GM04503 (cell line): ENCODE measurements at regions not wholly inside any gene's neighbourhood (a gene's known extent, or its start where the extent isn't known, plus 50 kb on each side); places are given as distances from the start of the nearest gene placed in this dataset.
"Not testable (repeated sequence)": the region's sequence is repeated elsewhere in the genome, so short reads cannot be mapped to it uniquely, and the experiment has no call there.

Experiments
- DNase-seq: peaks from one replicate; pipeline ENCODE4 v3.0.0-alpha.2; 2012; ENCODE audit warnings: low read depth

DNA sequence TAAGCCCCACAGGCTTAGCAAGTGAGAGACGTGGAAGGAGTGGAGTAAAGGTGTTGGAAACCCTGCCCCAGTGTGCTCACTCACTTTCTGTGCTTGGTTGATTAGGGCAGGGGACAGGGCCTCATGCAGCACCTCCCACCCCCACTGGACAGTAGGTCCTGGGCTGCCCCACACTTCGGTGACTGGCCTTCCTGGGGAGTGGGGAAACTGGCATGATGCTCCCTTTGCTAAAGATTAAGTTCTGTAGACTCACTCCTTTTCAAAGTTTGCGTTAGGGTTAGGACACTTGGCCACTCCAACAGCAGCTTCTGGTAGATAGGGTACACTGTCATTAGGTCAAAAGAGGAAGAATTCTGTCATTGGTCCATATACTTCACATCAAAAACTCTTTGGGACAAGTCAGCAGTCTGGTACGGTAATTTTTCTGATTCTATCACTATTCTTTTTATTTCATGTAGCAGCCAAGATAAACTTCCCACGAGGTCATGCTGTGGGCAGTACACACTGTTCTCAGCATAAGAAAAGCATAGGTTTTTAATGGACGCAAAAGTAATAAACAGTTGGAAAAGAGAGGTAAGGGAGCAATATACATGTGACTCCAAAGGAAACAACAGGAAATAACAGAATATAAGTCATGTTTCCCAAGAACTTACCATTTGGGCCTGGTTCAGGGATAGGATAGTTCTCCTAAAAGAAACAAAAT is 106.6 kb upstream of the TERB2 start:
- not testable (repeated sequence) for DNase-seq

DNA sequence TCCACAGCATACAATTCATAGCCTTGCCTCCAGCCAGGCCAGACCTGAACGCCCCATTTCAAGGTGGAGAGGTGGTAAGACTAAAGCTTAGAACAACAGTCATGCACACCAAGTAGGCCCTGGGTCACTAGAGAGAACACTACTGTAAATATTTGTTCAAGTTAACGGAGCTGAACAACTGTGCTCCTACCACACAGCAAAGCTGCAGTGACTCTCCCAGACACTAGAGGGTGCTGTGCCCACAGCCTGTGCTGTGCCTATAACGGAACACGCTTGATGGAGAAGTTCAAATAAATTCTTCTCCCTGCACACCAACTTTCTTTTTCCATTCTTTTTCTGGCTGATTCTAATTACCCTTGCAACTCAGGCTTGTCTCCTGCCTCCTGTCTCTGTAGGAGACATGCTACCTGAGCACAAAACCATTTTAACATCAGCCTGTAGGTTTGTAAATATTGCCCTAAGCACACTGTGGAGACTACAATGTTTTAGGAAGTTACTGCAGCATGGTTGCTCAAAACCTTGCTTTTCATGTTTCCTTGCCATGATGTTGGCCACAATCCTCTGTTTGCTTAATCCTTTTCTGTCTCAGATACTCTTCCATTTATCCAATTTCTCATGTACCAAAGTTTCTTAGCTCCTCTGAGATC is 103.1 kb upstream of the TERB2 start:
- not testable (repeated sequence) for DNase-seq

DNA sequence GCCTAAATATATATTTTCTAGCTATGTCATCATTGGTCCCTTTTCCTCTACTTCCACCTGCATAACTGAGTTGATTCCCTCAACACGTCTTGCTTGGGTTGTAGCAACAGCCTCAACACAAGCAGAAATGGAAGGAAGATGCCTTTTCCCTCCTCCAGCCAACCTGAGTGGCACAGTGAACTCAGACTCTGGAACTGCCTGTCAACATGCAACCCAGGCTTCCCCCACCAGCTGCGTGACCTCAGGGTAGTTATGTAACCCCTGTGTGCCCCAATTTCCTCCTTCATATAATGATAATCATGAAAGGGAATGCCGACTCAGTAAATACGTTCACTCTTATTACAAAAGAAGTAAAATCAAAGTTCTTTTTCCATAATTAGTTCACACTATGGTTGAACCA is 101.8 kb upstream of the TERB2 start:
- DNase-seq = not testable (repeated sequence)

DNA sequence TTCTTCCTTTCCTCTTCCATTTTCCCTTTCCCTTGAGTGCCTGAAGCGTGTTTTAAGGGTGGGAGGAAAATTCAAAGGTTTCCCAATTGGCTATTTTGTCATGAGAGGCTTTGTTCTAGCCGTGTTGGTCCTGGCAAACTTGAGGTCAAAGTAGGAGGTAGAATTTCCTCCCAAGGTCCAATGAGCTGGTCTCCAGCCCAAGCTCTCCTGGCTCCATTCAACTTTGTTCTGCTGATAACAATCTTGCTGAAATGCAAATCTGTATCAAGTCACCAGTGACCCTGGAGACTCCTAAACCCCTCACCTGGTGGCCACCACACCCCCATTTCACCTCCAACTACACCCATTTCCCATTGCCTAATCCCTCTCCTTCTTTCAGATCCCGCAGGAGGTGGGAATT is 100.2 kb upstream of the TERB2 start:
- not testable (repeated sequence) for DNase-seq

DNA sequence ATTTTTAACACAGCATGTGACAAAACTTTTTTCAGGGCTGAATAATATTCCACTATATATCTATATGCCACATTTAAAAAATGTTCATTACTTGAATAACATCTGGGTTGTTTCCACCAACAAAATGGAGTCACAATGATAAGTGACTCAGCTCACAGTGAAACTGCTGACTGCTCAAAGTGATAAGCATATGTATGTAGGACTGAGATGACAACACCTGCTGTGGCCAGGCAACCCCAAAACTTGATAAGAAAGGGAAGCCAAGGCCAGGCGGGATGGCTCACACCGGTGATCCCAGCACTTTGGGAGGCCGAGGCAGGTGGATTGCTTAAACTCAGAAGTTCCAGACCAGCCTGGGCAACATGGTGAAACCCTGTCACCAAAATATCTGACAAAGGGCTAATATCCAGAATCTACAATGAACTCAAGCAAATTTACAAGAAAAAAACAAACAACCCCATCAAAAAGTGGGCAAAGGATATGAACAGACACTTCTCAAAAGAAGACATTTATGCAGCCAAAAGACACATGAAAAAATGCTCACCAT is 99.2 kb upstream of the TERB2 start:
- not testable (repeated sequence) for DNase-seq

DNA sequence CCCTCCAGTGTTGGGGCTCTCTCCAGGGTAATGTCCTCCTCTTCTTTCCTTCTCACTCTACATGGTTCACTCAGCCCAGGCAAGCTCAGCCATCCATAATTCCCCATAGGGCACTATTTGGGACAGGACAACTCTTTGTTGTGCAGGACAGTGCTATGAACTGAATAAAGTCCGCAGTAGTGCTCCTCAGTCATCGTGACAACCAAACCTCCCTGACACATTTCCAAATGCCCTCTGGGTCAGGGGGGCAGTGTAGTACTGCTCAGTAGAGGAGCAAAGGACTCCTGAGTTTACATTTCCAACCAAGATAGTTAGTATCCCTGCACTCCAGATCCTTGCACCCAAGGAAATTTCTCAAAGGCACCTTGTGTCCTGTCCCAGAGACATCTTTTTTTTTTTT is 97.4 kb upstream of the TERB2 start:
- not testable (repeated sequence) for DNase-seq

DNA sequence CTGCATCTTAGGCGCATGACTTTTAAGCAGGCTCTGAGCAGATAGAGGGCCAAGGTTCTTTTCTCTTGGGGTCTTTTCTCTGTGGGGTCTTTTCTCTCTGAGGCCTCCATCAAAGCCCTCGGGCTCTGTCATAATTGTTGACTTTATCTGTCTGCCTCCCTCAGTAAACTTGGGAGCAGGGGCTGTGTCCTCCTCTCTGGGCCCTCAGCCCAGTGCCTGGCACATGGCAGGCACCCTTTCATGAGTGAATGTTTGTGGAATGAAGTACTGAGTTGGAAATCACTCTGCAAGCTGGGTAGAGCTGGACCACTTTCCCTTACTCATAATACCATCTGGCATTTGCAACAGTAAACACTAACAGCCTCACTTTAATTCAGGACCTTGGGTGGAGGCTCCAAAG is 96.3 kb upstream of the TERB2 start:
- DNase-seq = not testable (repeated sequence)

DNA sequence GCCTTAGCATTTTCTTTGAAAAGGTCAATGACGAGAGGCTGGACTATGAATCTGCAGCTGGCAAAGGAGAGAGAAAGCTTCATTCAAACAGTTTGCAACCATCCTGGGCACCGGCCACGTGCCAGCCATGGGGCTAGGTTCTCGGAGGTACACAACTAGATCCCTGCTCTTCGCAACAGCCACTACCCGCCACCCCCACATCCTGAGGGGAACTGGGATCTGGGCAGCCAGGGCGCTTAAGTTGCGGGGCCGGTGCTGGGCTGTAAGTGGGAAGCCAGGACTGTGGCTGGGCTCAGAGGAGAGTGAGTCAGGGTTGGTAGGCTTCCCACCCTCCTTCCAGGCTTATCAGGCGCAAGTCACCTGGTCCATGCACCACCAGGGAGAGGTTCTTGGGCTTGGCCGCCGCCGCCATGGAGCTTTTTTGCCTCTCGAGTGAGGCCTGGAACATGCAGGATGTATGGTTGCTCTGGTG is 95.0 kb upstream of the TERB2 start:
- no peak for DNase-seq

DNA sequence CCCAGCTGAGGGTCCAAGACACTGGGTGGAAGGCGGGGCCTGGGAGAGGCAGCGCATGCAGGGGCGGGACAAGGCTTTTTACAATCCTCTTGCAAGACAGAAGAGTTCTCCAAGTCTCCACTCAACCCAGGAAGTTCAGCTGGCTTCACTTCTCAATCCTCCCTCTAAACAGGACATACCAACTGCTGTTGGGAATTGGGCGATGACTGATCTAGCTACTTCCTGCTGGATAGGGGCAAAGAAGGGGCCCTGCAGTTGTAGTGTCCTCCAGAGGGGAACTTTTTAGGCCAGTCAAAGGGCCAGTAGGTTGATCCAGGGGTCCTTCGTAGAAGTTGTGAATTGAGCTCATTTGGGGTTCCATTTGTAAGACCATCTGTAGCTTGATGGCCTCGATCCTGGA is 94.6 kb upstream of the TERB2 start:
- no peak for DNase-seq

DNA sequence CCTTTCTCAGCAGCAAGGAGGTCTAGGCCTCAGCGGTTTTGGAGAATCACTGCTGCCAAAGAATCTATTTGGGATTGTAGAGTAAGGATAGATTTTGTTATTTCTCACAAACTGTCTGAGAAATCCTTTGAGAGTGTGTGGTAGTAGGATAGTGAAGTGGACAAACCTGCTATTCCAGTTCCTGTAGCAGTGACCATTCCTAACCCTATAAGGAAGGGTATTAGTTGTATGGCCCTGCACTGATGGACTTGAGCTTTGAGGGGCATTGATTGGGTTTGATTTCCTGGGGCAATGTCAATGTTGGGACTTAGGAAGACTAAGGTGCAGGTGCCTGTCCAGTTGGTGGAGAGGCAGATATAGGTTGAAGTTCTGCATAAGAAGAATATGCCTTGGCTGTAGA is 93.6 kb upstream of the TERB2 start:
- DNase-seq = not testable (repeated sequence)

DNA sequence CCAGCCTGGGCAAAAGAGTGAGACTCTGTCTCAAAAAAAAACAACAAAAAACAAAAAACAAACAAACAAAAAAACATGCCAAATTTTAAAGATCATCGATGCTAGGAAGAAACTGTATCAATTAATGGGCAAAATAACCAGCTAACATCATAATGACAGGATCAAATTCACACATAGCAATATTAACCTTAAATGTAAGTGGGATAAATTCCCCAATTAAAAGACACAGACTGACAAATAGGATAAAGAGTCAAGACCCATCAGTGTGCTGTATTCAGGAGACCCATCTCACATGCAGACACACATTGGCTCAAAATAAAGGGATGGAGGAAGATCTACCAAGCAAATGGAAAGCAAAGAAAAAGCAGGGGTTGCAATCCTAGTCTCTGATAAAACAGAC is 88.4 kb upstream of the TERB2 start:
- DNase-seq = not testable (repeated sequence)

DNA sequence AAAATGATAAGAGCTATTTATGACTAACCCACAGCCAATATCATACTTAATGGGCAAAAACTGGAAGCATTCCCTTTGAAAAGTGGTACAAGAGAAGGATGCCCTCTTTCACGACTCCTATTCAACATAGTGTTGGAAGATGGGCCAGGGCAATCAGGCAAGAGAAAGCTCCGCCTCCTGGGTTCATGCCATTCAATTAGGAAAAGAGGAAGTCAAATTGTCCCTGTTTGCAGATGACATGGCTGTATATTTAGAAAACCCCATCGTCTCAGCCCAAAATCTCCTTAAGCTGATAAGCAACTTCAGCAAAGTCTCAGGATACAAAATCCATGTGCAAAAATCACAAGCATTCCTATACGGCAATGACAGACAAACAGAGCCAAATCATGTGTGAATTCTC is 86.4 kb upstream of the TERB2 start:
- DNase-seq = not testable (repeated sequence)

DNA sequence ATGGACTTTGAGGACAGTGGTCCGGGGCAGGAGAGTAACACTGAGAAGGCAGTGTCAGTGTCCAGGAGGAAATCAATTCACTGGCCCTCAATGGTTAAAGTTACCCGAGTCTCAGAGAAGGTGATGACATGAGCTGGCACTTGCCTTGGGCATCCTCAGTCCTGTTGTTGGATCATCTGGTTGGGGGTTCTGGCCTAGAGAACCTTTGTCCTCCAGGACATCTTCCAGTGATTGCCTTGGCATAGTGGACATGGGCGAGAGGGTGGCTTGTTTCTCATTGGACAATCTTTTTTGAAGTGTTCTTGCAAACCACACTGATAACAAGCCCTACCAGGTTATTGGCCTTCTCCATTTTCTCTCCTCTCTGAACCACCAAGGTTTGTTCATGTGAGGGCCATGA is 83.4 kb upstream of the TERB2 start:
- DNase-seq = no peak

DNA sequence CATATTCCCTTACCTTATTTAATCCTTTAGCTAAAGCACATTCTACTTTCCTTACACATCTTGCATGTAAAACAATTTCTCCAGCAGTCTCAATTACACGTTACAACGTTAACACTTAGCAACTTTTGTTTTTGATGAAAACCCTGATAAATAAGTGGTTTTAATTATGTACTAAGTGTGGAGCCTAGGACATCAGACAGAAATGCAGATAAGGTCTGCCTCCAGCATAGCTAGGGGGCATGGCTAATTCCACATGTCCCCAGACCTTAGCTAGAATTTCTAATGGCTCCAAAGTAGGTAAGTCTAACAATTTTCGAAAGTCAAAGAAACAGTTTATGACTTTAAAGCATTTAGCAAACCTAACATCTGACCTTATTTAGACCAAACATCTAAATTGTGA is 77.4 kb upstream of the TERB2 start:
- no peak for DNase-seq

DNA sequence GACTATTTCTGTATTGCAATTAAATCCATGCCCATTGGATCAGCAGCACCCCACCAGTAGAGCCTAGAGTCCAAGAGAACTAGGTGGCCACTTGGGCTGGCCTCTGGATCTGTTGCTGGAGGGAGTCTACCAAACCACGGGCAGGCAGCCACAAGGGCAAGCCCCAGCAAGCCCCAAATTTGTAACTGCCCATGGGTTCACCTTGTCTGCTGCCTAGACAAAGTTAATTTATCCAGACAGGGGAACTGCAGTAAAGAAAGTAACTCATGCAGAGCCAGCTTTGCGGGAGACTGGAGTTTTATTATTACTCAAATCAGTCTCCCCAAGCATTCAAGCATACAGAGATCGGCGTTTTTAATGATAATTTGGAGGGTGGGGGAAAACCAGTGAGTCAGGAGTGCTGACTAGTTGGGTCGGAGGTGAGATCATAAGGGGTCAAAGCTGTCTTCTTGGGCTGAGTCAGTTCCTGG is 74.0 kb upstream of the TERB2 start:
- no peak for DNase-seq

DNA sequence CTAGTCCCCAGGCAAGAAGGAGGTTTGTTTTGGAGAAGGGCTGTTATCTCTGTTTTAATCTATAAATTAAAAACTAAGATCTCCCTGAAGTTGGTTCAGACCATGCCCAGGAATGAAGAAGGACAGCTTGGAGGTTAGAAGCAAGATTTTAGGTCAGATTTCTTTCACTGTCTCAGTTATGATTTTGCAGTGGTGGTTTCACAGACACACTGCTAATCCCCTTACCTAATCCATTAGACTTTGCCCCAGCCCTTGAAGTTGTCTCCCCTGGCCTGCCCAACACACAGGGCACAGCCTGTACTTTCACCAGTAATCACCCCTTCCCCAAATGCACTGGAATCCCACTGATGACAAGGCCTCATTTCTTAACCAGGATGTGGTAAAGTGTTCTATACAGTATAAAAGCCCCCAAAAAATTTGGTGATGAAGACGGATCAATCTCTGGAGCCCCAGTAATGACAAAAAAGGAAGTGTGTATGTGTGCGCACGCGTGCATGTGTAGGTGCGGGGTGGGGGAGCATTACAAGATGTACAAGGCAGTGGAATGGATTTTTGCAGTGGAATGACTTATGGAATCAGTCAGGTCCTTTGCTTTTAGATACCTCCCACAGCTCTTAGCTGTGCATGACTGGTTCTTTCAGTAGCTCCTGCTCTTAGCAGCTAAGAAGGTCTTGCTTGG is 73.1 kb upstream of the TERB2 start:
- no peak for DNase-seq

DNA sequence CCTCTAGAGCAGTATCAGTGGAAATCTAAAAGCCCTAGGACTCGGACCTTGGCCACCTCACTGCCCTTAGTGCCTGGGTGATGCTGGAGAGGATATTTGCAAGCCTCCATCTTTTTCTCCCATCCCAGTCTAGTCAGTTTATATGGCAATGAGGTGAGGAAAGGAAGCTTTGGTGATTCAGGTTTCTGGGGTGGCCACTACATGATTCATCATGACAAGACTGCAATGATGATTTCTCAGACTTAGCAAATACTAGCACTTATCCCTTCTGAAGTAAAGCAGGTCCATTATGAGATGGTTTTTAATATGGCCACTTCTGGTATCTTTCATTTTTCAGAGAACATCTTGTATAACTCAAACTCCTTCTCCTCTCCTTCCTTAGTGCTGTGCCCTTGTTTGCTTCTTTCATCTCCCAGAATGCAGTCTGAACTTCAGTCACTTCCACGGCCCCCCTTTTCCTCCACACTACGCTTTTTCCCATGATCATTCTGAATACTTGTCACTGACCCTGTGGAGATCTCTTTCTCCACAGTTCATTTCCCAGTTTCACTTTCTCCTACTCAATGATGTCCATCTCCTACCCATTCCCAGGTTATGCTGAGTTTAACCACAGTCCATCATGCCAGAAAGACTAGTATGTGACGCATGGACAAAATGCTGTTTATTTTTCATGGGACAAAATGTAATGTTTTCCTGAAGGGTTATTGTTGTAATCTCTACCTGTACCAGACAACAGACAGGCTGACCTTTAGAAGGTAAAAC is 57.4 kb upstream of the TERB2 start:
- DNase-seq = not testable (repeated sequence)

DNA sequence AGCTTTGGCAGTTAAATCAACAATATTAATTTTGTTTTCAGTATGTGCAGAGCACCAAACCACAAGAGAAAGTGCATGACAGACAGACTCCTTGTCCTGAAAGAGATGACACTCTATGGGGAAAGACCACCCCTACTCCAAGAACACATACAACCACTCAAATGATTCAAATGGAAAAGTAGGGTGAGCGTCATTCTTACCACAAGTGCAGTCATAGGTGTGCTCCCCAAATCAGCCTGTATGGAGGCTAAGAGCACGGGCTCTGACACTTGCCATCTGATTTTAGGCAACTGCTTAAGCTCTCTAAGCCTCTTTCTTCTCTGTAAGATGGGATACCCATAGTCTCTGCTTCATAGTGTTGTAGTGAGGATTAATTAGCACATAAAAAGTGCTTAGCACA is 56.7 kb upstream of the TERB2 start:
- not testable (repeated sequence) for DNase-seq

DNA sequence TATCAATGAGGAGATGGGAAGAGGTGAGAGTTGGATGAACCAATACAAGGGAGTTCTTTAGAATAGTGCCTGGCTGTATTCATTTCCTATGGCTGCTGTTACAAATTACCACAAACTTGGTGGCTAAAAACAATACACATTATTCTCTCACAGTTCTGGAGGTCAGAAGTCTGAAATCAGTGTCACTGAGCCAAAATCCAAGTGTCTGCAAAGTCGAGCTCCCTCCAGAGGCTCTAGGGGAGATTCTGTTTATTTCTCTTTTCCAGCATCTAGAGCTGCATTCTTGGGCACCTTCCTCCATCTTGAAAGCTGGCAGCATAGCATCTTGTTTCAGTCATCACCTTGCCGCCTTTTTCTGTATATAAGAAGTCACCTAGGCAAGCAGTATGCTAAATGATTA is 55.7 kb upstream of the TERB2 start:
- DNase-seq = not testable (repeated sequence)

DNA sequence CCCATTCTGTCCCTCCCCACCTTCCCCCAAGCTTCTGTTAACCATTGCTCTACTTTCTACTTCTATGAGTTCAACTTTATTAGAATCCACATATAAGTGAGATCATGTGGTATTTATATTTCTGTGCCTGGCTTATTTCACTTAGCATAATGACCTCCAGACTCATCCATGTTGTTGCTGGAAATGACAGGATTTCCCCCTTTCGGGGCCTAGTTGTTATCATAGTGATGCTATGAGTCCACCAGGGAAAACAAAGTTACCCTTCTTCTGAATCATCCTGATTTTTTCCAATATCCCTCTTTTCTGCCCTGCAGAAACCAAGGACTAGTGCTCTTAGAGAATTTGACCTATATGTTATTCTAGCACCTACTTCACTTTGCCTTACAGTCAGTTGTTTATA is 53.2 kb upstream of the TERB2 start:
- DNase-seq = not testable (repeated sequence)

DNA sequence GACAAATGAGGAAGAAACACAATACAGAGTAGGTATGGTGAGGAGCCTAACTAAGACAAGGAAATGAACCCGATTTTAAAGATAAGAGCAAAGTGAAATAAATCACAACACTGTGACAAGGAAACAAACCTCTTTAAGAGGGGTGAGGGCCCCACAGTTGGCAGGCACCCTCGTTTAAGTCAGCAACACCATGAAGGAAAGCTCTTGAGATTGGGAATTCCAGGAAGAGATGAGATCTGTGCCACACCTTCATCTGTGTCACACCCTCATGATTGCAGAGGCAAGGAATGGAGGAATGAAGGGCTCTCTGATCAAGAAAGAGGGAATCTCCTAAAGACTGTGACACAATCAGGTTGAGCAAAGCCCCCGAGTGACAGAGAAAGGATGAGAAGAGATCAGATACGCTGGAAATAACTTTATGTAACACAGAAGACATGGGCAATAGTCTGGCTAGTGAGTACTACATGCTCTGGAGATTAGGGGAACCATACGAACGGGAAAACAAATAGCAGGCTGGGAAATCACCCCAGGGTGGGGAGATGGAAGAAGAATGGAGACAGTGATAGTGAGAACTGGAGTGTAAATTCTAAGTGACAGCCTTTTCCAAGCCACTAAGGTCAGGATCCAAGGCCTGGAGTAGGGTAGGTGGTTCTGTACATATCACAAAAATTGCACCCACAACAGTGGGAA is 51.7 kb upstream of the TERB2 start:
- DNase-seq = not testable (repeated sequence)
